Progenitor cell of endocrine pancreas (in vitro differentiated cells): ENCODE measurements at regions not wholly inside any gene's neighbourhood (a gene's known extent, or its start where the extent isn't known, plus 50 kb on each side); places are given as distances from the start of the nearest gene placed in this dataset.
A peak's percentile ranks its signal among the peaks of the same experiment; 100 is the strongest.

ENCODE experiments used
- DNase-seq: peaks from one replicate; pipeline ENCODE4 v3.0.0; 2021; ENCODE audit warnings: low spot score; ENCODE audit not compliant: unreplicated experiment
- H3K27ac Mint-ChIP-seq: 2 replicates; pipeline ENCODE4 v1.8.0; 2021; ENCODE audit warnings: mild to moderate bottlenecking, moderate library complexity, mixed read lengths
- H3K27me3 Mint-ChIP-seq: 2 replicates; pipeline ENCODE4 v1.8.0; 2021; ENCODE audit warnings: mixed read lengths
- H3K36me3 Mint-ChIP-seq: 2 replicates; pipeline ENCODE4 v1.8.0; 2022; ENCODE audit warnings: mixed read lengths; ENCODE audit not compliant: insufficient read depth
- H3K4me1 Mint-ChIP-seq: 2 replicates; pipeline ENCODE4 v1.8.0; 2021; ENCODE audit warnings: low read depth, mixed read lengths
- H3K4me3 Mint-ChIP-seq: 2 replicates; pipeline ENCODE4 v1.8.0; 2021; ENCODE audit warnings: low read depth, mild to moderate bottlenecking, moderate library complexity, mixed read lengths
- H3K9me3 Mint-ChIP-seq: 2 replicates; pipeline ENCODE4 v1.8.0; 2021; ENCODE audit warnings: low read depth, mixed read lengths
- CTCF ChIP-seq: fragments of 200-600 bp; sonication (generic); IDR thresholded peaks from one replicate; pipeline ENCODE4 v1.5.0; 2021; ENCODE audit warnings: antibody characterized with exemption, mild to moderate bottlenecking; ENCODE audit not compliant: unreplicated experiment

DNA sequence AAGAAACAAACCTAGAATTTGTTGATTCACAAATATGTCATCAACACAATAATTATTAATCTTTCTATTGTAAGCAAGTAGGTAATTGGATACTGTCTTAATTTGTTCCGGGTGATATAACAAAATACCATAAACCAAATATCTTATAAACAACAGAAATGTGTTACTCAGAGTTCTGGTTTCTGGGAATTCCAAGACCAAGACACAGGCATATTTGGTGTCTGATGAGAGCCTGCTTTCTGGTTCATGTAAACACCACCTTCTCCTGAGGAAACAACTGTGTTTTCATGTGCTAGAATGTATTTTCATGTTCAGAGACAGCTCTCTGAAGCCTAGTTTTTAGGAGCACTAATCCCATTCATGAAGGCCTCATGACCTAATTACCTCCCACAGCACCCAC lies 1819.5 kb downstream of the SLITRK5 start:
- H3K27ac Mint-ChIP-seq: no peak overlapping the region

DNA sequence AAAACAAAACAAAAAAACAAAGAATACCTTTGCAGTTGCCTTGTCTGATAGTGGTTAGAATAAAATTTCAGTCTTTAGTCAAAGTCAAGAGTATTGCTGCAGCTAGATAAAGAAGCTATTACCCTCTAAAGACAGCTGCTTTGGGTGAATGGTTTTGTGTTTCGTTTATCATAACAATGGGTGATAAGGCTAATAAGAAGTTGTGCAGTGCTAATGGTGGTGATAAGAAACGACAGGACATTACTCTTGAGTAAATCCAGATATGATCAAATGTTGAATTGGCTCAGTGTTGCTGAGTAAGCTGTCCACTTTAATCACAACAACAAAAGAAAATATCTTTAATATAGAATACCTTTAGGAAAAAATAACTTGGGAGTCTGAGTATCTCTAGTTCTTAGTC lies 1825.3 kb downstream of the SLITRK5 start:
- DNase-seq: no peak
- H3K4me1 Mint-ChIP-seq: no peaks in the 10 kb centered on the region
- no peak for TF ChIP-seq CTCF
- no peak overlapping the region for H3K4me3 Mint-ChIP-seq
- H3K36me3 Mint-ChIP-seq: no peaks in the 10 kb centered on the region
- no peak overlapping the region for H3K27ac Mint-ChIP-seq
- no peaks in the 10 kb centered on the region for H3K27me3 Mint-ChIP-seq
- peaks cover 12% of the 10 kb centered on the region for H3K9me3 Mint-ChIP-seq

More for the DNA sequence above, 1819.5 kb downstream of the SLITRK5 start:
- Mint-ChIP-seq H3K36me3 (no peaks in the 10 kb centered on the region), H3K9me3 (peaks cover 12% of the 10 kb centered on the region), H3K27me3 (no peaks in the 10 kb centered on the region), H3K4me1 (no peaks in the 10 kb centered on the region), H3K4me3 (no peak overlapping the region)
- TF ChIP-seq CTCF: no peak
- no peak for DNase-seq

- H3K4me1 Mint-ChIP-seq: no peaks in the 10 kb centered on the region
- H3K4me3 Mint-ChIP-seq: no peak overlapping the region
- no peak for DNase-seq
- no peak for TF ChIP-seq CTCF
- no peaks in the 10 kb centered on the region for H3K36me3 Mint-ChIP-seq
- no peak overlapping the region for H3K27ac Mint-ChIP-seq
- H3K9me3 Mint-ChIP-seq: peaks cover 11% of the 10 kb centered on the region
- H3K27me3 Mint-ChIP-seq: no peaks in the 10 kb centered on the region
Observed at GRCh38 chr13:89497658-89498057, 1826.5 kb downstream of the SLITRK5 start.

- no peak for TF ChIP-seq CTCF
- Mint-ChIP-seq H3K4me1 (no peaks in the 10 kb centered on the region), H3K27me3 (no peaks in the 10 kb centered on the region), H3K9me3 (no peaks in the 10 kb centered on the region), H3K36me3 (no peaks in the 10 kb centered on the region), H3K27ac (no peak overlapping the region), H3K4me3 (no peak overlapping the region)
- no peak for DNase-seq
Observed at GRCh38 chr13:89502286-89502685, 1831.1 kb downstream of the SLITRK5 start.

DNA sequence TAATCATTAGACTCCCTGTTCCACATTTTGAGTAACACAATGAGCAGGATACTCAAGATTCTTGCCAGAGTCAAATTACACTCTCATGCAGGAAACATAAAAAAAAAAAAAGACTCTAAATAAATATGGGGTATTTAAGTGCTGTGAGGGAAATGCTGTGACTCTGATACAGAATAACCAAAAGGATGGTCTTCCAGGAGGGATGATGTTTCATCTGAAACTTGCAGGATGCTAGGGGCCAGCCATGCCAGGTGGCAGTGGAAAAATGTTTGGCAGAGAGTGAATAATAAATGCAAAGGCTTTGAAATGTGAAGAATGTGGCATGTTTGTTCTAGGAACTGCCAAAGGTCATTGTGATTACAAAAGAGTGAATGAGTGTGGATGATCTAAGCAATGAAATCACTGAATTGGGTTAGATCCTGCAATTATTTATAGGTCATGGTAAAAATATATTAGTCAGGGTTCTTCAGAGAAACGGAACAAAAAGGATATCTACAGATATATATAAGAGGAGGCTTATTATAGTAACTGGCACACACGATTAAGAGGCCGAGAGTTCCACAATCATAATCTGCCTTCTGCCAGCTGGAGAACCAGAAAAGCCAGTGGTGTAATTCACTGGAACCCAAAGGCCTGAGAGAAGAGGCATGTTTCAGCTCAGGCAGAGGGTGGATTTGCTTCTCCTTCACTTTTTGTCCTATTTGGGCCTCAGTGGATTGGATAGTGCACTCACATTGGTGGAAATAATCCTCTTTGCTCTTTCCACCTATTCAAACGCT lies 1832.8 kb upstream of the MIR17HG start:
- H3K4me3 Mint-ChIP-seq: no peak overlapping the region
- H3K4me1 Mint-ChIP-seq: peaks cover 21% of the 10 kb centered on the region

More for the DNA sequence above, 1832.8 kb upstream of the MIR17HG start:
- TF ChIP-seq CTCF: no peak
- no peak for DNase-seq
- peak overlapping the region; percentile 84 for H3K27ac Mint-ChIP-seq
- H3K27me3 Mint-ChIP-seq: no peaks in the 10 kb centered on the region
- H3K36me3 Mint-ChIP-seq: peaks cover 1% of the 10 kb centered on the region
- peaks cover 9% of the 10 kb centered on the region for H3K9me3 Mint-ChIP-seq
